HG03045 (cell line): ENCODE measurements at regions not wholly inside any gene's neighbourhood (a gene's known extent, or its start where the extent isn't known, plus 50 kb on each side); places are given as distances from the start of the nearest gene placed in this dataset.
"Not testable (repeated sequence)": the region's sequence is repeated elsewhere in the genome, so short reads cannot be mapped to it uniquely, and the experiment has no call there.

Experiments
- ATAC-seq: cut with Tn5 transposase; IDR thresholded peaks from one replicate; pipeline ENCODE4 v1.9.1; 2021; ENCODE audit warnings: mild to moderate bottlenecking, moderate library complexity; ENCODE audit not compliant: unreplicated experiment

DNA sequence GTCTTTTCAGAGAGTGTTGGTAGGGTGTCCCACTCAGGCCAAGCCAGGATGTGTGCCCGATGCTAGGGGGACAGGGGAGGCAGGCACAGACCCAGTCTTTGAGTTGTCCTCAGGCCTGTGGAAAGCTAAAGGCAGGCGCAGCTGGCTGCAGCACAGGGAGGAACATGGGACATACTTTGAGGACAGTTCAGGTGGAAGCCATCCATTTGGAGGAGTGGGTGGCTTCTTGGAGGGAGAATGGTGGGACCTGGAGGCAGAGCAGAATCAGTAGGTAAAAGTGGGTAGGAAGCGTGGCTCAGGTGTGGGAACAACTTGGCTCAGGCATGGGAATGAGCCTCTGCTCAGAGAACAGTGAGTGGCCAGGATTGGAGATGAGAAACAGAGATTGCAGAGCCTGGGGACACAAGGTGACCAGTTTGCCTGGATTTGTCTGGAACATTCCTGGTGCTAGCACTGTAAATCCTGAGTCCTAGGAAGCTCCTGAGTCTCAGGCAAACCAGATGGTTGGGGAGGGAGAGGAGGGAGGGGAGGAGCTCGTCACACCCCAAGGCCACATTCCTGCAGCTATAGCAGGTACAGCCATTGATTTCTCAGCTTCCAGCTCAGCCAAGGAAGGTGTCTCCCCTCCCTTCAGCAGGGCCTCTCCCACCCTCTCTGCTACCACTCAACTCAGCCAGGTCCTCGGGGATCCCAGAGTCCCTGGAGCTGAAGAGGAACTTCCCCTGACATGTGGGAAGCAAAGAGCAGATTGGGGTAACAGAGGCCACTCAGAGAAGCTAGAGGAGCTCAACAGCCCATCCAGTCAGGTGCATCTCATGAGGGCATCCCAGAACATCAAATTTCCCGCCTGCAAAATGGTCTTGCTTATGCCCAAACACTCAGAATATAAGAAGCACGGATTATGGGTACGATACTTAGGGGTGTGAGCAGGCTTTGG, 65.2 kb upstream of the TINAGL1 start:
- no peak for ATAC-seq

GRCh38 chr1:31511848-31512615, 64.3 kb upstream of the TINAGL1 start:
- ATAC-seq: no peak

DNA sequence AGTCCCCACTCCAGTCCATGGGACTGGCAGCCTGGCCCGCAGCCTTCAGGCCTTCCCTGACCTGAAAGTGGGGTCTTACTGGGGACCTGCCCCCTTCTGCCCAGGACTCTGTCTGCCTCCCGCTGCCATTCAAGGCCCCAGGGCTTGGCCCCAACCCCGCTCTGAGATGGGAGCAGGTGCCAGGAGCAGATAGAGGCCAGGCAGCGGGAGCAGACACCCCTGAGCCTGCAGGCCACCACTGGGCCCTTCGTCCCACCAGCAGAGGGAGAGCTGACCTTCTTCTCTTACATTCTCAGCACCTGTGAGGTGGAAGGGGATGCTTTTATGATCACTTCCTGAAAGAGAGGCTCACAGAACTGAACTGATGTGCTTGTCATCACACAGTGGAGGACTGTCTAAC, 62.2 kb upstream of the TINAGL1 start:
- ATAC-seq: no peak

GRCh38 chr1:31515056-31515775, 61.1 kb upstream of the TINAGL1 start:
- no peak for ATAC-seq

DNA sequence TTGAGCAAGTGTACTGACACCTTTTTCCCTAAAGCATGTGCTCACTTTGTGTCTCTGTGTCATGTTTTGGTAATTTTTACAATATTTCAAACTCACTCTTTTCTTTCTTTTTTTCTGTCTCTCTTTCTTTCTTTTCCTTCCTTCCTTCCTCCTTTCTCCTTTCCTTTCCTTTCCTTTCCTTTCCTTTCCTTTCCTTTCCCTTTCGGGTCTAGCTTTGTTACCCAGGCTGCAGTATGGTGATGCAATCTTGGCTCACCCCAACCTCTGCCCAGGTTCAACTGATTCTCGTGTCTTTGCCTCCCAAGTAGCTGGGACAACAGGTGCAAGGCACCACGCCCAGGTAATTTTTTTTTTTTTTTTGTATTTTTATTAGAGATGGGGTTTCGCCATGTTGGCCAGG, 60.4 kb upstream of the TINAGL1 start:
- no peak for ATAC-seq

DNA sequence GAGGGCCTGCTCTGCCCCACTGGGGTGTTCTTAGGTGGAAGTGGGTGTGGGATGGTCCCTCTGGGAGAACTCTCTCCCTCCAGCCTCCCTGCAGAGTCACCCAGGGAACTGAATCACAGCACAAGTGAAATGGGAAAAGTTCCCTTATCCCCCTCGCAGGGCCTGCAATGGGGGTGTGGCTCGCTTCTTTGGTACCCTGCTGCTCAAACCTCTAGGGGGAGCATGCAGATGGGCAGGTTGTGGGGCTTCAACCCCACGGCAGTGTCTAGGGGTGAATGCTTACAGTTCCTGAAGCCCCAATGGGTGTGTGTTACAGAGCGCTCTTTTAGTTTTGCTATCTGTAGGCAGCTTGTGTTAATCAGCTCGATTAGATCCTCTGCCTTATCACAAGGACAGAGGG, 59.0 kb upstream of the TINAGL1 start:
- no peak for ATAC-seq

GRCh38 chr1:31517986-31518385, 58.3 kb upstream of the TINAGL1 start:
- not testable (repeated sequence) for ATAC-seq

GRCh38 chr1:31521761-31522555, 54.4 kb upstream of the TINAGL1 start:
- ATAC-seq: no peak

DNA sequence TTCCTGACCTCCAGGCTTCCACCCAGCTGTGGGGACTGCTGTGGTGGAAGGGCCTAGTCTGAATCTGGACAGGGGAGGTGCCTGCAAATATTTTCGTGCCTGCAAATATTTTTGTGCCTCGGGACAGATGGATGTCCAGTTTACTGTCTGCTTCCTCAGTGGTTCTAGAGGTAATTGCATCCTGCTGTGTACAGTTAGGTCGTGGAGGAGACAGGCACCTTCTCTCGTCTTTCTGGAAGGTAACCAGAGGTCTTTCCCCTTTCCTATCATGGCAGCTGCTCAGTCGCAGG, 53.8 kb upstream of the TINAGL1 start:
- ATAC-seq: no peak

DNA sequence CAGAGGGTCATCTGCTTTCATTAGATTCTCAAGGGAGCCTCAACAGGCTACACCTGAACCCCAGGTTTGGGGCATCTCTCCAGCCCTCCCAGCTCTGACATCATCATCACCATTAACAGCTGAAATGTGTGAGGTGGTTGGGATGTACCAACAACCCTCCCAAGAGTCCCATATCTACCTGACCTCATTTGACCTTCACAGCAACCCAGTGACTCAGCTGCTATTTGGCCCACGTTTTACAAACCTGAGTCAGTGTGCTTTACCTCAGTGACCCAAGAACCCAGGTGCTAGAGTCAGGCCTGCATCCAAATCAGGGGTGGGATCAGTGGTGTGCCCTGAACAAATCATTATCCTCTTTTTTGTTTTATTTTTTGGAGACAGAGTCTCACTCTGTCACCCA, 53.3 kb upstream of the TINAGL1 start:
- no peak for ATAC-seq

DNA sequence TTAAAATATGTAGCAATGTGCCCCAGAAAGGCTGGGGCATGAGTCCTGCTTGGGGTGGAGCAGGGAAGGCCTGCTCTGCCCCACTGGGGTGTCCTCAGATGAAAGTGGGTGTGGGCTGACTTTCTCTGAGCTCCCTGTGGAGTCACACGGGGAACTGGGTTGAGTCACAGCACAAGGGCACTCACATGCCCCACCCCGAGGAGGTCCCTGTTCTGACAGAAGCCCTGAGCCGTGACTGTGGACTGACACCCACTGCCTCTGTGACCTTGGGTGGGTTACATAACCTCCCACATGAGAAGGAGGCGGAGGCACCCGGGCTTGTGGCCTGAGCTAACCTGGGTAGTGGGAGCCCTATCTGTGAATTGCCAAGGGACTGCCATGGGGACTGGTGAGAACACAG, 52.5 kb upstream of the TINAGL1 start:
- no peak for ATAC-seq

- no peak for ATAC-seq
Observed at GRCh38 chr1:31524186-31524901, 52.0 kb upstream of the TINAGL1 start.
